Esophagus squamous epithelium (tissue), 5 donors: ENCODE measurements at regions not wholly inside any gene's neighbourhood (a gene's known extent, or its start where the extent isn't known, plus 50 kb on each side); places are given as distances from the start of the nearest gene placed in this dataset.

Experiments used
- DNase-seq: peaks from one replicate; lab custom pipeline; 2025; lab: John Stamatoyannopoulos, UW
- H3K27ac ChIP-seq, 4 donors: fragments of 200-600 bp; sonication (generic); one replicate each; pipeline ENCODE4 v1.5.1; 2016 to 2019; ENCODE audit warnings: mild to moderate bottlenecking in 1 of 4
- H3K27me3 ChIP-seq, 4 donors: fragments of 200-600 bp; sonication (generic); 1 replicate in 3 of 4; 2 replicates in 1 of 4; pipeline versions ENCODE4 v1.5.1 to v1.6.0; 2017 to 2021; ENCODE audit warnings: antibody characterized with exemption in 1 of 4
- H3K36me3 ChIP-seq, 3 donors: fragments of 200-600 bp; sonication (generic); one replicate each; pipeline ENCODE4 v1.5.1; 2016 to 2019
- H3K4me1 ChIP-seq, 3 donors: fragments of 200-600 bp; sonication (generic); one replicate each; pipeline ENCODE4 v1.5.1; 2017 to 2019
- H3K4me3 ChIP-seq, 4 donors: fragments of 200-600 bp; sonication (generic); 1 replicate in 3 of 4; 2 replicates in 1 of 4; pipeline ENCODE4 v1.5.1; 2016 to 2019; ENCODE audit warnings: mild to moderate bottlenecking in 2 of 4, moderate library complexity in 1 of 4
- H3K9me3 ChIP-seq, 3 donors: fragments of 200-600 bp; sonication (generic); one replicate each; pipeline ENCODE4 v1.5.1; 2016 to 2019
- CTCF ChIP-seq, 6 experiments: fragments of 450-650 bp in 4 of 6; fragments of 200-600 bp in 2 of 6; sonication (generic) in 2 of 6; IDR thresholded peaks; one replicate each; pipeline ENCODE4 v1.5.1; 2016 to 2019; ENCODE audit warnings: antibody characterized with exemption in 6 of 6, mild to moderate bottlenecking in 4 of 6, moderate library complexity in 4 of 6
- POLR2A ChIP-seq, 4 donors: fragments of 450-650 bp; IDR thresholded peaks; one replicate each; pipeline ENCODE4 v1.6.1; 2017; ENCODE audit warnings: antibody characterized with exemption in 4 of 4, mild to moderate bottlenecking in 4 of 4, moderate library complexity in 3 of 4
- WGBS, 2 donors: methylation state at CpG; one replicate each; pipeline ENCODE4 v1.1.5; 2018; 5-methylcytosine and 5-hydroxymethylcytosine counted together
- intact Hi-C: fragments of 100-400 bp; cut with DNase I; formaldehyde crosslinking; loops from one replicate; pipeline ENCODE4 v1.15.0; 2022
- donor health status: DM: yes; HTN: yes; CAD: no.

GRCh38 chr18:60038731-60039130, 138.9 kb downstream of the PMAIP1 start:
- intact Hi-C loops, result no loop called here
- Histone ChIP-seq H3K4me1 (no peaks in the 10 kb centered on the region), H3K27ac (no peak overlapping the region), H3K9me3 (no peaks in the 10 kb centered on the region), H3K27me3 (no peaks in the 10 kb centered on the region), H3K36me3 (no peaks in the 10 kb centered on the region), H3K4me3 (no peak overlapping the region)
- TF ChIP-seq CTCF (IDR thresholded peaks at IDR 0.05) (no peak), POLR2A (IDR thresholded peaks at IDR 0.05) (no peak)
- no peak for DNase-seq

- intact Hi-C loops, result no loop called here
- 71 to 75% methylated on average over 2 of the region's 2 CpGs for WGBS, 2 donors
- Histone ChIP-seq H3K4me1 (no peaks in the 10 kb centered on the region), H3K27me3 (no peaks in the 10 kb centered on the region), H3K9me3 (no peaks in the 10 kb centered on the region), H3K4me3 (no peak overlapping the region), H3K27ac (no peak overlapping the region), H3K36me3 (no peaks in the 10 kb centered on the region)
- no peak for DNase-seq
- TF ChIP-seq POLR2A (IDR thresholded peaks at IDR 0.05), result no peak
- TF ChIP-seq CTCF (IDR thresholded peaks at IDR 0.05), result no peak
These were observed 127.6 kb downstream of the PMAIP1 start for GRCh38 chr18:60027397-60027796.

- Histone ChIP-seq H3K4me1 (no peaks in the 10 kb centered on the region), H3K4me3 (no peak overlapping the region), H3K27me3 (no peaks in the 10 kb centered on the region), H3K36me3 (no peaks in the 10 kb centered on the region), H3K27ac (no peak overlapping the region), H3K9me3 (no peaks in the 10 kb centered on the region)
- intact Hi-C loops, result no loop called here
- no peak for TF ChIP-seq CTCF (IDR thresholded peaks at IDR 0.05)
- TF ChIP-seq POLR2A (IDR thresholded peaks at IDR 0.05), result no peak
- DNase-seq, result no peak
These were observed 125.1 kb downstream of the PMAIP1 start for GRCh38 chr18:60024857-60025256.

- H3K27me3 ChIP-seq, result no peaks in the 10 kb centered on the region
- no peak overlapping the region for H3K4me3 ChIP-seq
- no peaks in the 10 kb centered on the region for H3K9me3 ChIP-seq
- no peak for DNase-seq
- intact Hi-C loops, result no loop called here
- TF ChIP-seq POLR2A (IDR thresholded peaks at IDR 0.05), result no peak
- no peak for TF ChIP-seq CTCF (IDR thresholded peaks at IDR 0.05)
- no peaks in the 10 kb centered on the region for H3K36me3 ChIP-seq
- WGBS, 2 donors, result 57 to 60% methylated on average over 3 of the region's 3 CpGs
- no peaks in the 10 kb centered on the region for H3K4me1 ChIP-seq
- no peak overlapping the region for H3K27ac ChIP-seq
These were observed 124.5 kb downstream of the PMAIP1 start for GRCh38 chr18:60024345-60024744.

DNA sequence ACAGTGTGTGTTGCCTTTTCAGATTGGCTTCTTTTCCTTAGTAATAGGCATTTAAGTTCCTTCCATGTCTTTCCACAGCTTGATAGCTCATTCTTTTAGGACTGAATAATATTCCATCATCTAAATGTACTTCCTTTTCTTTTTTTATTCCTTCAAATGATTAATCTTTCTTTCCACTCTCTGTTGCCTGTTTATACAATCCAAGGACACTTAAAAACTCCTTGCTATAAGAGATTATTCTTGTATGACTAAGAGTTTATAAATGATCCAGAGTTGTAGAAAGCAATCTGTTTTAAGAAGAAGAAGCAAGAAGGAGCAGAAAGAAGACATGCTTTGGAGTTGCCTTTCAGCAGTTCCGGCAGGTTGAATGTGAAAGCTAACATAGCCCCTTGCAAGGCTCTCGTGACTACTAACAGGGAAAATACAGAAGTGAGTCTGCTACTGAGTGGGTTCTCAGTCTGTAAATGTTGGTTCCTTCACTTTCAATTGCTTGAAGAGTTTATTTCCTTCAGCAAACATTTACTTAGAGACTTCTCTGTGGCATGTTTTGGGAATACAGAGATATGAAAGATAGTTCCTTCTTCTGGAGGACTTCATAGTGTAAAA, 123.0 kb downstream of the PMAIP1 start:
- H3K4me3 ChIP-seq, result no peak overlapping the region
- no peaks in the 10 kb centered on the region for H3K4me1 ChIP-seq
- 54 to 68% methylated on average over 2 of the region's 2 CpGs for WGBS, 2 donors
- no peaks in the 10 kb centered on the region for H3K9me3 ChIP-seq
- H3K36me3 ChIP-seq, result no peaks in the 10 kb centered on the region
- intact Hi-C loops, result no loop called here
- TF ChIP-seq POLR2A (IDR thresholded peaks at IDR 0.05) (no peak), CTCF (IDR thresholded peaks at IDR 0.05) (no peak)
- no peak for DNase-seq
- H3K27ac ChIP-seq, result no peak overlapping the region
- no peaks in the 10 kb centered on the region for H3K27me3 ChIP-seq
